ENCODE measurements at regions not wholly inside any gene's neighbourhood (a gene's known extent, or its start where the extent isn't known, plus 50 kb on each side); places are given as distances from the start of the nearest gene placed in this dataset.
"Not testable (repeated sequence)": the region's sequence is repeated elsewhere in the genome, so short reads cannot be mapped to it uniquely, and the experiment has no call there.

- no peak overlapping the region for H3K9ac ChIP-seq (ENCODE audit: insufficient read depth in 1 of 2, low read length in 2 of 2)
- DNase-seq (no peak), ATAC-seq (ENCODE audit: insufficient read depth, low FRiP score) (no peak)
- no peak overlapping the region for H3K27ac ChIP-seq (ENCODE audit: low read depth in 1 of 2, low read length in 1 of 2)
- H3K4me3 ChIP-seq, result no peak overlapping the region
- no peaks in the 10 kb centered on the region for H3K27me3 ChIP-seq (ENCODE audit: control insufficient read depth in 3 of 3, insufficient read depth in 3 of 3, low read length in 2 of 3)
- H3K9me3 ChIP-seq (ENCODE audit: control insufficient read depth in 4 of 4, insufficient read depth in 3 of 4, low read length in 3 of 4), result no peaks in the 10 kb centered on the region
- TF ChIP-seq, protein P1, sequence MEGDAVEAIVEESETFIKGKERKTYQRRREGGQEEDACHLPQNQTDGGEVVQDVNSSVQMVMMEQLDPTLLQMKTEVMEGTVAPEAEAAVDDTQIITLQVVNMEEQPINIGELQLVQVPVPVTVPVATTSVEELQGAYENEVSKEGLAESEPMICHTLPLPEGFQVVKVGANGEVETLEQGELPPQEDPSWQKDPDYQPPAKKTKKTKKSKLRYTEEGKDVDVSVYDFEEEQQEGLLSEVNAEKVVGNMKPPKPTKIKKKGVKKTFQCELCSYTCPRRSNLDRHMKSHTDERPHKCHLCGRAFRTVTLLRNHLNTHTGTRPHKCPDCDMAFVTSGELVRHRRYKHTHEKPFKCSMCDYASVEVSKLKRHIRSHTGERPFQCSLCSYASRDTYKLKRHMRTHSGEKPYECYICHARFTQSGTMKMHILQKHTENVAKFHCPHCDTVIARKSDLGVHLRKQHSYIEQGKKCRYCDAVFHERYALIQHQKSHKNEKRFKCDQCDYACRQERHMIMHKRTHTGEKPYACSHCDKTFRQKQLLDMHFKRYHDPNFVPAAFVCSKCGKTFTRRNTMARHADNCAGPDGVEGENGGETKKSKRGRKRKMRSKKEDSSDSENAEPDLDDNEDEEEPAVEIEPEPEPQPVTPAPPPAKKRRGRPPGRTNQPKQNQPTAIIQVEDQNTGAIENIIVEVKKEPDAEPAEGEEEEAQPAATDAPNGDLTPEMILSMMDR (IDR thresholded peaks at IDR 0.05; ENCODE audit: control extremely low read depth, extremely low read depth), result no peak
- H3K4me1 ChIP-seq (ENCODE audit: control insufficient read depth in 5 of 5, insufficient read depth in 5 of 5, low read length in 5 of 5), result no peaks in the 10 kb centered on the region
- 72 to 82% methylated on average over 5 of the region's 5 CpGs for WGBS, 2 donors
- no peaks in the 10 kb centered on the region for H3K36me3 ChIP-seq (ENCODE audit: control insufficient read depth in 4 of 4, insufficient read depth in 4 of 4, low read length in 4 of 4)
These were observed 67.4 kb downstream of the SNTN start for GRCh38 chr3:63719796-63720445.

GRCh38 chr3:63720951-63721350, 68.5 kb downstream of the SNTN start:
- not testable (repeated sequence) for H3K36me3 ChIP-seq (ENCODE audit: control insufficient read depth in 4 of 4, insufficient read depth in 4 of 4, low read length in 4 of 4); H3K4me3 ChIP-seq; DNase-seq; H3K9me3 ChIP-seq (ENCODE audit: control insufficient read depth in 4 of 4, insufficient read depth in 3 of 4, low read length in 3 of 4); H3K27ac ChIP-seq (ENCODE audit: low read depth in 1 of 2, low read length in 1 of 2); ATAC-seq (ENCODE audit: insufficient read depth, low FRiP score); H3K27me3 ChIP-seq (ENCODE audit: control insufficient read depth in 3 of 3, insufficient read depth in 3 of 3, low read length in 2 of 3); H3K9ac ChIP-seq (ENCODE audit: insufficient read depth in 1 of 2, low read length in 2 of 2); H3K4me1 ChIP-seq (ENCODE audit: control insufficient read depth in 5 of 5, insufficient read depth in 5 of 5, low read length in 5 of 5)
- 83 to 90% methylated on average over 1 of the region's 1 CpG for WGBS, 2 donors

DNA sequence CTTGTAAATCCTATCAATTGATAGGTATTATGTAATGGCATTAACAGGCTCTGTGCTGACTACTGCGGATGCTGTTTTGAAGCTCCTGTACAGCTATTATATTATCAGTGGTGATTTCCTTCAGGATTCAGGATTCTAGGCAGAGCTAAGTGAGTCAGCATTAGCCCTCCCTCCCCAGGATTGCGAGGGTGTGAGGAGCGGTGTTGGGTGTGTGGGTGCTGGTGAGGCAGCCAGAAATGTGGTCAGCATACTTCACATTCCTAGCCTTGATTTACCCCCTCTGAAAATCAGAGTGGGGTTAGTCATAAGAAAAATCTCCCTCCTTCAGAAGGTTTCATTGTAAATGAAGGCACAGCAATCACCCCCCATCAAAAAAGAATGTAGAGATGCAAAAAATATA, 72.5 kb downstream of the SNTN start:
- no peaks in the 10 kb centered on the region for H3K4me1 ChIP-seq (ENCODE audit: control insufficient read depth in 5 of 5, insufficient read depth in 5 of 5, low read length in 5 of 5)
- DNase-seq (peak in 1 of 3 donors; percentile 3), ATAC-seq (ENCODE audit: insufficient read depth, low FRiP score) (peak; percentile 70)
- no peak overlapping the region for H3K9ac ChIP-seq (ENCODE audit: insufficient read depth in 1 of 2, low read length in 2 of 2)
- H3K27ac ChIP-seq (ENCODE audit: low read depth in 1 of 2, low read length in 1 of 2), result no peak overlapping the region
- 60 to 69% methylated on average over 3 of the region's 3 CpGs for WGBS, 2 donors
- H3K9me3 ChIP-seq (ENCODE audit: control insufficient read depth in 4 of 4, insufficient read depth in 3 of 4, low read length in 3 of 4), result no peaks in the 10 kb centered on the region
- no peaks in the 10 kb centered on the region for H3K27me3 ChIP-seq (ENCODE audit: control insufficient read depth in 3 of 3, insufficient read depth in 3 of 3, low read length in 2 of 3)
- H3K4me3 ChIP-seq, result no peak overlapping the region
- H3K36me3 ChIP-seq (ENCODE audit: control insufficient read depth in 4 of 4, insufficient read depth in 4 of 4, low read length in 4 of 4), result no peaks in the 10 kb centered on the region
- TF ChIP-seq, protein P1 (IDR thresholded peaks at IDR 0.05; ENCODE audit: control extremely low read depth, extremely low read depth), result no peak

- TF ChIP-seq, protein P1 (IDR thresholded peaks at IDR 0.05; ENCODE audit: control extremely low read depth, extremely low read depth), result no peak
- Histone ChIP-seq H3K9me3 (ENCODE audit: control insufficient read depth in 4 of 4, insufficient read depth in 3 of 4, low read length in 3 of 4) (no peaks in the 10 kb centered on the region), H3K36me3 (ENCODE audit: control insufficient read depth in 4 of 4, insufficient read depth in 4 of 4, low read length in 4 of 4) (no peaks in the 10 kb centered on the region), H3K27me3 (ENCODE audit: control insufficient read depth in 3 of 3, insufficient read depth in 3 of 3, low read length in 2 of 3) (no peaks in the 10 kb centered on the region), H3K9ac (ENCODE audit: insufficient read depth in 1 of 2, low read length in 2 of 2) (no peak overlapping the region), H3K4me3 (no peak overlapping the region), H3K27ac (ENCODE audit: low read depth in 1 of 2, low read length in 1 of 2) (no peak overlapping the region), H3K4me1 (ENCODE audit: control insufficient read depth in 5 of 5, insufficient read depth in 5 of 5, low read length in 5 of 5) (no peaks in the 10 kb centered on the region)
- DNase-seq (no peak), ATAC-seq (ENCODE audit: insufficient read depth, low FRiP score) (no peak)
- WGBS, 2 donors, result 93 to 96% methylated on average over 4 of the region's 4 CpGs
These were observed 74.2 kb downstream of the SNTN start for GRCh38 chr3:63726656-63727055.
